ENCODE measurements at regions not wholly inside any gene's neighbourhood (a gene's known extent, or its start where the extent isn't known, plus 50 kb on each side); places are given as distances from the start of the nearest gene placed in this dataset.
"Not testable (repeated sequence)": the region's sequence is repeated elsewhere in the genome, so short reads cannot be mapped to it uniquely, and the experiment has no call there.

GRCh38 chr5:100406640-100407039 is 128.5 kb upstream of the FAM174A start:
- no peak for DNase-seq
- WGBS, 3 donors = 37 to 58% (median 45%) methylated on average over 2 of the region's 2 CpGs
- H3K9me3 ChIP-seq = no peaks in the 10 kb centered on the region
- intact Hi-C loops (cut with DNase I) = no loop called here
- no peaks in the 10 kb centered on the region for H3K4me1 ChIP-seq
- H3K4me3 ChIP-seq = no peak overlapping the region
- no peak for TF ChIP-seq CTCF (IDR thresholded peaks at IDR 0.05)
- H3K27ac ChIP-seq = no peak overlapping the region
- ATAC-seq = no peak
- no peaks in the 10 kb centered on the region for H3K27me3 ChIP-seq (ENCODE audit: insufficient read depth in 3 of 3, low read length in 2 of 3)
- H3K36me3 ChIP-seq (ENCODE audit: insufficient read depth in 1 of 2, low read depth in 1 of 2) = no peaks in the 10 kb centered on the region

- TF ChIP-seq CTCF (IDR thresholded peaks at IDR 0.05) = no peak
- Histone ChIP-seq H3K27me3 (ENCODE audit: insufficient read depth in 3 of 3, low read length in 2 of 3) (no peaks in the 10 kb centered on the region), H3K27ac (no peak overlapping the region), H3K4me1 (no peaks in the 10 kb centered on the region), H3K4me3 (no peak overlapping the region), H3K36me3 (ENCODE audit: insufficient read depth in 1 of 2, low read depth in 1 of 2) (no peaks in the 10 kb centered on the region), H3K9me3 (no peaks in the 10 kb centered on the region)
- 48 to 62% (median 58%) methylated on average over 5 of the region's 5 CpGs for WGBS, 3 donors
- DNase-seq = no peak
- no peak for ATAC-seq
- intact Hi-C loops (cut with DNase I) = no loop called here
Measured at GRCh38 chr5:100402071-100402470, 133.1 kb upstream of the FAM174A start.

GRCh38 chr5:100401149-100401548 is 134.0 kb upstream of the FAM174A start:
- Histone ChIP-seq H3K4me3 (no peak overlapping the region), H3K36me3 (ENCODE audit: insufficient read depth in 1 of 2, low read depth in 1 of 2) (no peaks in the 10 kb centered on the region), H3K4me1 (no peaks in the 10 kb centered on the region), H3K9me3 (no peaks in the 10 kb centered on the region), H3K27me3 (ENCODE audit: insufficient read depth in 3 of 3, low read length in 2 of 3) (no peaks in the 10 kb centered on the region), H3K27ac (no peak overlapping the region)
- ATAC-seq (no peak), DNase-seq (no peak)
- TF ChIP-seq CTCF (IDR thresholded peaks at IDR 0.05) = no peak
- intact Hi-C loops (cut with DNase I) = no loop called here

GRCh38 chr5:100398815-100399214 is 136.4 kb upstream of the FAM174A start:
- 15 to 27% (median 22%) methylated on average over 3 of the region's 3 CpGs for WGBS, 3 donors
- peak; percentile 73 to 93 (median 80) for ATAC-seq
- H3K4me3 ChIP-seq; H3K27ac ChIP-seq; H3K36me3 ChIP-seq (ENCODE audit: insufficient read depth in 1 of 2, low read depth in 1 of 2); H3K4me1 ChIP-seq; H3K9me3 ChIP-seq; intact Hi-C loops (cut with DNase I); H3K27me3 ChIP-seq (ENCODE audit: insufficient read depth in 3 of 3, low read length in 2 of 3); DNase-seq: not testable (repeated sequence)

GRCh38 chr5:100379254-100379858 is 155.8 kb upstream of the FAM174A start:
- not testable (repeated sequence) for H3K36me3 ChIP-seq (ENCODE audit: insufficient read depth in 1 of 2, low read depth in 1 of 2)

GRCh38 chr5:100364757-100365478 is 170.3 kb upstream of the FAM174A start:
- H3K4me3 ChIP-seq; DNase-seq; intact Hi-C loops (cut with DNase I); ATAC-seq; H3K27ac ChIP-seq; H3K27me3 ChIP-seq (ENCODE audit: insufficient read depth in 3 of 3, low read length in 2 of 3); H3K36me3 ChIP-seq (ENCODE audit: insufficient read depth in 1 of 2, low read depth in 1 of 2); H3K4me1 ChIP-seq; H3K9me3 ChIP-seq: not testable (repeated sequence)
- 65 to 72% (median 66%) methylated on average over 5 of the region's 5 CpGs for WGBS, 3 donors

More at GRCh38 chr5:100379254-100379858, 155.8 kb upstream of the FAM174A start:
- H3K4me1 ChIP-seq; H3K27me3 ChIP-seq (ENCODE audit: insufficient read depth in 3 of 3, low read length in 2 of 3); intact Hi-C loops (cut with DNase I); ATAC-seq; H3K27ac ChIP-seq; H3K9me3 ChIP-seq; DNase-seq; H3K4me3 ChIP-seq: not testable (repeated sequence)
- 85 to 92% (median 87%) methylated on average over 11 to 17 of the region's 19 CpGs for WGBS, 3 donors

- ATAC-seq; H3K27me3 ChIP-seq (ENCODE audit: insufficient read depth in 3 of 3, low read length in 2 of 3); H3K4me1 ChIP-seq; intact Hi-C loops (cut with DNase I); H3K27ac ChIP-seq; H3K36me3 ChIP-seq (ENCODE audit: insufficient read depth in 1 of 2, low read depth in 1 of 2); H3K9me3 ChIP-seq; H3K4me3 ChIP-seq; DNase-seq: not testable (repeated sequence)
Measured at GRCh38 chr5:100364343-100364742, 170.8 kb upstream of the FAM174A start.

DNA sequence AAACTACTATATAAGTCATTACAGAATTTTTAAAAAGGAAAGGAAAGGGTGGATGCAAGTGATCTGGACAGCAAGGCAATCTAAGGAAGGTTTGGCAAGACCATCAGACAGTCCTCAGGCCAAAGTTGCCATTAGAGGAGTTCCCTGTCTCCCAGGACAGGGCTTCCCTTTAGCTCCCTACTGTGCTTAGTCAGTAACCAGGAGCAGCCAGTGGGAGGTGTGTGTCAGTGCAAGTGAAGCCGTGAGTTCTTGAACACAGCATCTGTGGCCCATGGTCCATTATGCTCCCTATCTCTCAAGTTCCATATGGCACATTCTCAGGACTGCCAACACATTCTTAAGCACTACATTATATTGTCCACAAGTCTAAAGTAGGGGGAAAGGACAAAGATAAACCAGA is 175.2 kb upstream of the FAM174A start:
- H3K27me3 ChIP-seq (ENCODE audit: insufficient read depth in 3 of 3, low read length in 2 of 3); DNase-seq; H3K27ac ChIP-seq; ATAC-seq; H3K36me3 ChIP-seq (ENCODE audit: insufficient read depth in 1 of 2, low read depth in 1 of 2); H3K9me3 ChIP-seq; H3K4me1 ChIP-seq; H3K4me3 ChIP-seq; intact Hi-C loops (cut with DNase I): not testable (repeated sequence)
- 20 to 60% methylated on average over 1 of the region's 1 CpG; no CpG with 5 or more reads in 1 of the 3 donors for WGBS, 3 donors

GRCh38 chr5:100346269-100346668 is 188.9 kb upstream of the FAM174A start:
- H3K9me3 ChIP-seq; DNase-seq; H3K4me3 ChIP-seq; ATAC-seq; H3K27me3 ChIP-seq (ENCODE audit: insufficient read depth in 3 of 3, low read length in 2 of 3); H3K36me3 ChIP-seq (ENCODE audit: insufficient read depth in 1 of 2, low read depth in 1 of 2); H3K4me1 ChIP-seq; H3K27ac ChIP-seq; intact Hi-C loops (cut with DNase I): not testable (repeated sequence)
- 62 to 81% (median 68%) methylated on average over 2 of the region's 2 CpGs for WGBS, 3 donors
